ENCODE measurements at regions not wholly inside any gene's neighbourhood (a gene's known extent, or its start where the extent isn't known, plus 50 kb on each side); places are given as distances from the start of the nearest gene placed in this dataset.

DNA sequence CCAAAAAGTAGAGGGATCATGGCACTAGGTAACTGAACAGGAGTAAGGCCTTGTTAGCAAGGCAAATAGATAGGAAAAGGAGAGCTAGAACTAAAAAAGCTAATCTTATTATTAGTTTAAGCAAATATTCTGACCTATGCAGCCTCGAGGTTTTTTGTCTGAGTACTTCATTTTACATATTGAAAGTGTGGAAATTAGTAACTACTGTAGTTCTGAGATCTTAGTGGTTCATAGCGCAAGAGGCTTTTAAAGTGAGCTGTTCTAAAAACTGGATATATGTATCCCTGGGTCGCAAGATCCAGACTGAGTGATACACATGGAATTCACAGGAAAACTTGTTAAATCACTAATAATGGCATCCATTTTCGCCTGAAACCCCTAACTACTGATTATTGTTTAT lies 411.0 kb upstream of the SOX5 start:
- H3K4me2 ChIP-seq = no peak overlapping the region
- ATAC-seq = no peak
- POLR2A ChIA-PET = no interaction called here

DNA sequence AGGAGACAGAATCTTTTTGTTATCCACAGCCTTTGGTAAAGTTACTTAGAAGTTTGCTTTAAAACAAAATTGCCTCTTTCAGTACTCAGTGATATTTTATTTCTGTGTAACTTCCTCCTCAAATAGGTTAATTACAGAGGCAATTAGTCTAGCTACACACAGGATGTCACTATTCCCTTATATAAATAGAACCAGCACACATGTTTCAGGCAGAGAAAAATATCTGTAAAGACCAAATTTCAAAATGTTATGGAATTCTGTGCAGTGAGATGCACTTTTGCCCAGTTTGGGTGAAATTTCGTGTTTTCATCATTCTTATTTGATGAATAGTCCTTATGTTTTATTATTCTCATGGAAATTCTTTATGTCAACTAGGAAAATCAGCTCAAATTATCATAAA lies 410.6 kb upstream of the SOX5 start:
- ATAC-seq (no peak), DNase-seq (ENCODE audit: low read depth in 1 of 2, low spot score in 1 of 2) (no peak), FAIRE-seq (no peak)
- ChIA-PET POLR2A (no interaction called here), CTCF (no interaction called here)
- no peak overlapping the region for H3K27ac ChIP-seq
- no peak overlapping the region for H3K4me3 ChIP-seq
- WGBS (ENCODE audit: missing lambda C conversion rate) = 0% methylated on average over 1 of the region's 1 CpG
- H3K9me3 ChIP-seq = no peaks in the 10 kb centered on the region
- no peak overlapping the region for H3K4me2 ChIP-seq
- TF ChIP-seq KDM1A (IDR thresholded peaks at IDR 0.05; ENCODE audit: low read depth) (no peak), FOSL2 (IDR thresholded peaks at IDR 0.05) (no peak), FOSL2 (CRISPR knock-in tag; IDR thresholded peaks at IDR 0.05) (no peak), KDM5A (IDR thresholded peaks at IDR 0.05) (no peak), ZSCAN20 (CRISPR knock-in tag; IDR thresholded peaks at IDR 0.05) (no peak), RARB (CRISPR knock-in tag; IDR thresholded peaks at IDR 0.05) (no peak), JUNB (IDR thresholded peaks at IDR 0.05) (no peak), MYC (IDR thresholded peaks at IDR 0.05; ENCODE audit: borderline replicate concordance, low read length) (no peak), BHLHE40 (IDR thresholded peaks at IDR 0.05; ENCODE audit: low read depth, low read length) (no peak), HOXB13 (CRISPR knock-in tag; IDR thresholded peaks at IDR 0.05; ENCODE audit: low read depth) (no peak), ESRRA (IDR thresholded peaks at IDR 0.05; ENCODE audit: borderline replicate concordance, low read length) (no peak), NPAS2 (CRISPR knock-in tag; IDR thresholded peaks at IDR 0.05; ENCODE audit: borderline replicate concordance) (no peak), FOSB (CRISPR knock-in tag; IDR thresholded peaks at IDR 0.05) (no peak), CHD2 (IDR thresholded peaks at IDR 0.05; ENCODE audit: low read length, partially characterized antibody) (no peak), TP53 (CRISPR knock-in tag; IDR thresholded peaks at IDR 0.05) (no peak)
- TF ChIP-seq, protein P1, sequence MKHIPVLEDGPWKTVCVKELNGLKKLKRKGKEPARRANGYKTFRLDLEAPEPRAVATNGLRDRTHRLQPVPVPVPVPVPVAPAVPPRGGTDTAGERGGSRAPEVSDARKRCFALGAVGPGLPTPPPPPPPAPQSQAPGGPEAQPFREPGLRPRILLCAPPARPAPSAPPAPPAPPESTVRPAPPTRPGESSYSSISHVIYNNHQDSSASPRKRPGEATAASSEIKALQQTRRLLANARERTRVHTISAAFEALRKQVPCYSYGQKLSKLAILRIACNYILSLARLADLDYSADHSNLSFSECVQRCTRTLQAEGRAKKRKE (CRISPR knock-in tag; IDR thresholded peaks at IDR 0.05; ENCODE audit: low read depth) = no peak
- H3K4me1 ChIP-seq = no peaks in the 10 kb centered on the region

More for the DNA sequence above, 411.0 kb upstream of the SOX5 start:
- 16% methylated on average over 4 of the region's 4 CpGs for WGBS (ENCODE audit: missing lambda C conversion rate)
- no peaks in the 10 kb centered on the region for H3K9me3 ChIP-seq
- H3K4me1 ChIP-seq = no peaks in the 10 kb centered on the region
- TF ChIP-seq TP53 (CRISPR knock-in tag; IDR thresholded peaks at IDR 0.05) (no peak), JUN (IDR thresholded peaks at IDR 0.05) (no peak), NPAS2 (CRISPR knock-in tag; IDR thresholded peaks at IDR 0.05; ENCODE audit: borderline replicate concordance) (no peak), RAD21 (conservative IDR thresholded peaks at IDR 0.05 in 1 of 2, IDR thresholded peaks at IDR 0.05 in 1 of 2) (no peak), HOXA7 (CRISPR knock-in tag; IDR thresholded peaks at IDR 0.05) (no peak), CHD4 (IDR thresholded peaks at IDR 0.05; ENCODE audit: borderline replicate concordance) (no peak), HDAC2 (IDR thresholded peaks at IDR 0.05) (no peak), KDM5A (IDR thresholded peaks at IDR 0.05) (no peak), HOXB13 (CRISPR knock-in tag; IDR thresholded peaks at IDR 0.05; ENCODE audit: low read depth) (no peak), ZC3H11A (IDR thresholded peaks at IDR 0.05) (no peak), BHLHE40 (IDR thresholded peaks at IDR 0.05; ENCODE audit: low read depth, low read length) (no peak), RFX5 (IDR thresholded peaks at IDR 0.05) (no peak), SMC3 (IDR thresholded peaks at IDR 0.05) (no peak)
- TF ChIP-seq, protein P2, sequence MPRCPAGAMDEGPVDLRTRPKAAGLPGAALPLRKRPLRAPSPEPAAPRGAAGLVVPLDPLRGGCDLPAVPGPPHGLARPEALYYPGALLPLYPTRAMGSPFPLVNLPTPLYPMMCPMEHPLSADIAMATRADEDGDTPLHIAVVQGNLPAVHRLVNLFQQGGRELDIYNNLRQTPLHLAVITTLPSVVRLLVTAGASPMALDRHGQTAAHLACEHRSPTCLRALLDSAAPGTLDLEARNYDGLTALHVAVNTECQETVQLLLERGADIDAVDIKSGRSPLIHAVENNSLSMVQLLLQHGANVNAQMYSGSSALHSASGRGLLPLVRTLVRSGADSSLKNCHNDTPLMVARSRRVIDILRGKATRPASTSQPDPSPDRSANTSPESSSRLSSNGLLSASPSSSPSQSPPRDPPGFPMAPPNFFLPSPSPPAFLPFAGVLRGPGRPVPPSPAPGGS (IDR thresholded peaks at IDR 0.05) = no peak
- TF ChIP-seq, protein P3, sequence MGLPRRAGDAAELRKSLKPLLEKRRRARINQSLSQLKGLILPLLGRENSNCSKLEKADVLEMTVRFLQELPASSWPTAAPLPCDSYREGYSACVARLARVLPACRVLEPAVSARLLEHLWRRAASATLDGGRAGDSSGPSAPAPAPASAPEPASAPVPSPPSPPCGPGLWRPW (IDR thresholded peaks at IDR 0.05) = no peak
- TF ChIP-seq, protein P4, sequence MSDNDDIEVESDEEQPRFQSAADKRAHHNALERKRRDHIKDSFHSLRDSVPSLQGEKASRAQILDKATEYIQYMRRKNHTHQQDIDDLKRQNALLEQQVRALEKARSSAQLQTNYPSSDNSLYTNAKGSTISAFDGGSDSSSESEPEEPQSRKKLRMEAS (IDR thresholded peaks at IDR 0.05) = no peak
- TF ChIP-seq, protein P5, sequence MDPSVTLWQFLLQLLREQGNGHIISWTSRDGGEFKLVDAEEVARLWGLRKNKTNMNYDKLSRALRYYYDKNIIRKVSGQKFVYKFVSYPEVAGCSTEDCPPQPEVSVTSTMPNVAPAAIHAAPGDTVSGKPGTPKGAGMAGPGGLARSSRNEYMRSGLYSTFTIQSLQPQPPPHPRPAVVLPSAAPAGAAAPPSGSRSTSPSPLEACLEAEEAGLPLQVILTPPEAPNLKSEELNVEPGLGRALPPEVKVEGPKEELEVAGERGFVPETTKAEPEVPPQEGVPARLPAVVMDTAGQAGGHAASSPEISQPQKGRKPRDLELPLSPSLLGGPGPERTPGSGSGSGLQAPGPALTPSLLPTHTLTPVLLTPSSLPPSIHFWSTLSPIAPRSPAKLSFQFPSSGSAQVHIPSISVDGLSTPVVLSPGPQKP (IDR thresholded peaks at IDR 0.05; ENCODE audit: low read depth, low read length) = no peak
- TF ChIP-seq, protein P6, sequence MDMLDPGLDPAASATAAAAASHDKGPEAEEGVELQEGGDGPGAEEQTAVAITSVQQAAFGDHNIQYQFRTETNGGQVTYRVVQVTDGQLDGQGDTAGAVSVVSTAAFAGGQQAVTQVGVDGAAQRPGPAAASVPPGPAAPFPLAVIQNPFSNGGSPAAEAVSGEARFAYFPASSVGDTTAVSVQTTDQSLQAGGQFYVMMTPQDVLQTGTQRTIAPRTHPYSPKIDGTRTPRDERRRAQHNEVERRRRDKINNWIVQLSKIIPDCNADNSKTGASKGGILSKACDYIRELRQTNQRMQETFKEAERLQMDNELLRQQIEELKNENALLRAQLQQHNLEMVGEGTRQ (IDR thresholded peaks at IDR 0.05) = no peak
- TF ChIP-seq, protein P7, sequence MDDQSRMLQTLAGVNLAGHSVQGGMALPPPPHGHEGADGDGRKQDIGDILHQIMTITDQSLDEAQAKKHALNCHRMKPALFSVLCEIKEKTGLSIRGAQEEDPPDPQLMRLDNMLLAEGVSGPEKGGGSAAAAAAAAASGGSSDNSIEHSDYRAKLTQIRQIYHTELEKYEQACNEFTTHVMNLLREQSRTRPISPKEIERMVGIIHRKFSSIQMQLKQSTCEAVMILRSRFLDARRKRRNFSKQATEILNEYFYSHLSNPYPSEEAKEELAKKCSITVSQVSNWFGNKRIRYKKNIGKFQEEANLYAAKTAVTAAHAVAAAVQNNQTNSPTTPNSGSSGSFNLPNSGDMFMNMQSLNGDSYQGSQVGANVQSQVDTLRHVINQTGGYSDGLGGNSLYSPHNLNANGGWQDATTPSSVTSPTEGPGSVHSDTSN (IDR thresholded peaks at IDR 0.05) = no peak
- CTCF ChIA-PET = no interaction called here
- FAIRE-seq (no peak), DNase-seq (ENCODE audit: low read depth in 1 of 2, low spot score in 1 of 2) (no peak)
- H3K27ac ChIP-seq = no peak overlapping the region
- H3K4me3 ChIP-seq = no peak overlapping the region
